ENCODE measurements at regions not wholly inside any gene's neighbourhood (a gene's known extent, or its start where the extent isn't known, plus 50 kb on each side); places are given as distances from the start of the nearest gene placed in this dataset.

GRCh38 chr4:163815776-163816175, 321.3 kb downstream of the TMA16 start:
- TF ChIP-seq AEBP2 (tag by site-specific recombination; IDR thresholded peaks at IDR 0.05; ENCODE audit: borderline replicate concordance) (no peak), CTCF (tag by site-specific recombination; IDR thresholded peaks at IDR 0.05) (no peak), GLI4 (tag by site-specific recombination; IDR thresholded peaks at IDR 0.05) (no peak), ZBTB1 (tag by site-specific recombination; IDR thresholded peaks at IDR 0.05) (no peak), ZNF433 (tag by site-specific recombination; IDR thresholded peaks at IDR 0.05; ENCODE audit: low read depth) (no peak), GFI1B (tag by site-specific recombination; IDR thresholded peaks at IDR 0.05) (no peak), ZNF621 (tag by site-specific recombination; IDR thresholded peaks at IDR 0.05) (no peak)
